ENCODE measurements at regions not wholly inside any gene's neighbourhood (a gene's known extent, or its start where the extent isn't known, plus 50 kb on each side); places are given as distances from the start of the nearest gene placed in this dataset.

- DNase-seq (ENCODE audit: low spot score): no peak
Measured at GRCh38 chr4:108331905-108332632, 163.3 kb upstream of the LEF1 start.

DNA sequence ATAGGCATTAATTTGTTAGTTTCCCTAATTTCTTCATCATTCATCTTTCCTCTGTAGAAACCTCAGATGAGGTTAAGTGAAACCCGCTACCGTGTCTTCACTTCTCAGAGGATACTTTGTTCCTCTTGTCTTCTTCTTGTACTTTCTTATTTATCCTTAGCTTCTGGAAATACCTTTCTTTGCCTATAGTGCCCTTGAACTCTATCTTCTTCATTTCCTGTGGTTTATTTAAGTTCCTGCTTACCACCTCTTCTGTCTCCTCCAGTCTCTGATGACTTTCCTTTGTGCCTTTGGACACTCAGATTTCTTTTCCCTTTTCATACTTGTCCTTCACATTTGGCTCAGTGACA lies 159.6 kb upstream of the LEF1 start:
- DNase-seq (ENCODE audit: low spot score): no peak

- no peak for DNase-seq (ENCODE audit: low spot score)
Measured at GRCh38 chr4:108327642-108328382, 159.1 kb upstream of the LEF1 start.

GRCh38 chr4:108325561-108325960 lies 156.8 kb upstream of the LEF1 start:
- no peak for DNase-seq (ENCODE audit: low spot score)

DNA sequence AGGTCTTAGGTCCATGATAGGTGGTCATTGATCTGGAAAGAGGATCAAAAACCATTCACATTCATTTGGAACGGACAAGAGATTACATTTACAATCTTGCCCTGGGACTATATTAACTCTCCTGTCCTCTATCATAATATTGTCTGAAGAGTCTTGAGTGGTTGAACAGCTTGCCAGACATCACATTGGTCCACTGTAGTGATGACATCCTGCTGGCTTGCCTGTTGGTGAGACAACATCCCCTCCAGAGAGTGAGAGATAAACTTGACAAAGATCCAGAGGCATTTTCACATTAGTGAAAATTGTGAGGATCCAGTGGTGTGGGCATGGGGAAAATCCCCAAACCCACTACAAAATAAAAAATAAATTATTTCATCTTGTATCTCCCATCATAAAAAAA lies 155.7 kb upstream of the LEF1 start:
- no peak for DNase-seq (ENCODE audit: low spot score)

DNA sequence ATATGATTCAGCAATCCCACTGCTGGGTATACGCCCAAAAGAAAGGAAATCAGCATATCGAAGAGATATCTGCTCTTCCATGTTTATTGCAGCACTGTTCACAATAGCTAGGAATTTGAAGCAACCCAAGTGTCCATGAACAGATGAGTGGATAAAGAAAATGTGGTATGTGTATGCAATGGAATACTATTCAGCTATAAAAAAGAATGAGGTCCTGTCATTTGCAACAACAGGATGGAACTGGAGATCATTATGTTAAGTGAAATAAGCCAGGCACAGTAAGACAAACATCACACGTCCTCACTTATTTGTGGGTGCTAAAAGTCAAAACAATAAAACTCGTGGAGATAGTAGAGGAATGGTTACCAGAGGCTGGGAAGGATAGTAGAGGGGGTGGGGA lies 153.8 kb upstream of the LEF1 start:
- no peak for DNase-seq (ENCODE audit: low spot score)

DNA sequence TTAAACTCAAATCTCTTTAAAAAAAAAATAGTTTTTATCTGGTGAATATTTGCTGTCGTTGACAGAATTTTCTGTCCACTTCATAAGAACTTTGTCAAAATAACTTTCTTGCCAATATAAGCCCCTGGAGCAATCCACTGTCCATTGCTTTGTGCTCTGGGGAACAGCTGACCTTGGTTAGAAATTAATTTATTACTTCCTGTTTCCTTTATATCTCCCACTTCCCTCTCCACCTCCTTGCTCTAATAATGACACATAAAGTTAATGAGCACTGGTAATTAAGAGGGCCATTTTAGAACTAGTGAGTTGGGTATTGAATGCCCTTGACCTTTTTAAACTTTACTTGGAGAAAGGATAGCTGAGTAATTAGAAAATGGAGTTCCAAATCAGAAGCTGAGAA lies 151.3 kb upstream of the LEF1 start:
- DNase-seq (ENCODE audit: low spot score): no peak

- no peak for DNase-seq (ENCODE audit: low spot score)
Measured at GRCh38 chr4:108317377-108317776, 148.6 kb upstream of the LEF1 start.

- no peak for DNase-seq (ENCODE audit: low spot score)
Measured at GRCh38 chr4:108315694-108316093, 147.0 kb upstream of the LEF1 start.

DNA sequence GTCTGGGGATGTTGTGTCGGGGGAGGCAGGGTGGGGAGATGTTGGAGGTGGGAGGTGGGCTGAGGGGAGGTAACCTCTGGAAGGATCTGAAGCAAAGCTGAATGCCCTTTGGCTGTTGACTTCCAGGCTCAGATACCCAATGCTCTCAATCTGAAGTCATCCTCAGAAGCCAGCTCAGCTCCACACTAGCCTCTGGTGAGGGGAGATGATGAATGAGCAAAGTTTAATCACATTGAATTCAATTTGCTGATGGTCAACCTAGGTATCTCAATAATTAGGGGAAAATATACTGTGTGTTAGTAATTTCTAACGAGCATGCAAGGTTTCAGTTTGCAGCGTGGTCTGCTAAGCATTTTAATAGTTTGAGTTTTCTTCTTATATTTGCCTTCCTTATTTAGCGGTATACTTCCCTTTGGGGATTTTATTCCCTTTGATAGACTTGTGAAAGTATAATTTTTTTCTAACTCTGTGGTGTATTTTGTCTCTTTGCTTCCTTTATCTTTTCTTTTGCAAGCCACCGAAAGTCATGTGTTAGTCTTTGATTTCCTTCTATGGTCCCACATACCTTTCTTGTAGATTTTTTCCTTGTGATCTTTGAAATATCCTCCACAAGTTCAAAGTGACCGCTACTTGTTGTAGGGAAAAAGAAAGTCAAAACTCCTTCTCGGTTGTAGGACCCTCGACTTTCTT lies 146.3 kb upstream of the LEF1 start:
- DNase-seq (ENCODE audit: low spot score): no peak

GRCh38 chr4:108313546-108314339 lies 145.0 kb upstream of the LEF1 start:
- no peak for DNase-seq (ENCODE audit: low spot score)

DNA sequence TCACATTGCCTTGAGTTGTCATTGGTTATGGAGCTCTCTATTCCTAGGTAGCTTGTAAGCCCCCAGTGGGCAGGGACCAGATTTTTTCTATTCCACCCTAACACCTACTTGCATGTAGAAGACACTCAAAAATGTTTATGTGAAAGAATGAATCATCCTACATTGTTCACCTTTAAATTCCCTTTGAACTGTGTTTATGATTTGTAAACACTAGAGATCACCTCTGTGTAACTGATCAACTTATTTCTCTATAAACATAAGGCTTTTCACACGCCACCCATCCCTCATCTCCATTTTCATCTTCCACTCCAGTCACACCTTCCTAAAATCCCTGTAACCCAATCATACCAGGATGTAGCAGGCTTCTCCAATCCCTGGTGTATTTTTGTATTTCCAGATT lies 142.6 kb upstream of the LEF1 start:
- DNase-seq (ENCODE audit: low spot score): no peak

DNA sequence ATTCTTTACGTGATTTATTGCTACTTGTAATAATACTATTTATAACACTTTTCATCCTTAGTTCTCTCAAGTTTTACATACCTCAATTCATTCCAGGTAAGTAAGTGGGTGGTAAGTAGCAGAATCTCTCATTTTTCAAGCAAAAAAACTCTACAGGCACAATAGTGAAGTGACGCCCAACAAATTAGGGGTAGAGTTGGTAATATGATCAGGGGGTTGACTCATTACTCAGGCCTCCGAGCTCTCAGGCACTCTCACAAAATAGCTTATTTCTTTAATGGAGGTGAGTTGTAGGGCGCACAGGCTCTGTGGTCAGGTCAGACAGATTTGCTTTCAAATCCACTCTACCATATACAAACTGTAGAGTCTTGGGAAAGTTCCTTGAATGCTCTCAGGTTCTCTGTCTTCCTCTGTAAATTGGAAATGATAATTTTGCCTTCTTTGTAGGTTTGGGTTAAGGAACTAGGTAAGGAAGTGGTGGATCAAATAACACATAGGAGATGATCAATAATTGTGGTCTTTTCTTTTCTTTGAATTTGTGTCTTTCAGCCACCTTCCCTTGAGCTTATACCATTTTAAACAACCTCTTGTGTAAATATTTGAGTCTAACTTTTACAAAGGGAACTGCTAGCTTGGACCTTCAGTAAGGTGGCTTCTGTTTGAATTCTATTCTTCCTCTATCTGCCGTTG lies 134.9 kb upstream of the LEF1 start:
- DNase-seq (ENCODE audit: low spot score): no peak

DNA sequence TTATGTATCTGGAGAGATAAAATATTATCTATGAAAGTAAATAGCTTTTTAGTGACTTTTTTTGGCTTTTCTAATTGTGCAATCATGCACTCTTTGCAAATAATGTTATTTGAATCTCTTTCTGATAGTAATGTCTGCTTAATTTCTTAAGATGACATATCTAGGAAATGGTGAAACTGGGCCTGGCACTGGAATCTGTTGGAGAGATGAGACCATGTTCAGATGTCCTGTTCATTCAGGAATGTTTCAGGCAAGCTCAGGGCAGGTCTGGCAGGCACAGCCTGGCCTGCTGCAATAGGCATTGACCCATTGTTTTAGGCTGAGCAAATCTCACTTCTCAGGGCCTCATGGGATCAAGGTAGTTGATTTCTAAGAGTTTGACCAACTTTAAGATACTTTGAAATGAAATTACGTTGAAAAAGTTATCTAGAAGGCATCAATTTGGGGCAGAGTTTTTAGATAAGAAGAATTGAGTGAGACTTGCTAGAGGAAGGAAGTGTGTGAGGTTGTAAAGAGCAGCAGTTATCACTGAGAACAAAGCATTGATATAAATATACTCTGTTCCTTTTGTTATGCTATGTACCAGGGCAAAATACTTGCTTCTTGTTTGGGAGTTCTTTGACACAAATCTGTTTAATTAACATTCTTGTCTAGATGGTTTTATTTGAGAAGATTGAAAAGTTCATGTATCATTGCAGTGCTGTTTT lies 133.0 kb upstream of the LEF1 start:
- no peak for DNase-seq (ENCODE audit: low spot score)

DNA sequence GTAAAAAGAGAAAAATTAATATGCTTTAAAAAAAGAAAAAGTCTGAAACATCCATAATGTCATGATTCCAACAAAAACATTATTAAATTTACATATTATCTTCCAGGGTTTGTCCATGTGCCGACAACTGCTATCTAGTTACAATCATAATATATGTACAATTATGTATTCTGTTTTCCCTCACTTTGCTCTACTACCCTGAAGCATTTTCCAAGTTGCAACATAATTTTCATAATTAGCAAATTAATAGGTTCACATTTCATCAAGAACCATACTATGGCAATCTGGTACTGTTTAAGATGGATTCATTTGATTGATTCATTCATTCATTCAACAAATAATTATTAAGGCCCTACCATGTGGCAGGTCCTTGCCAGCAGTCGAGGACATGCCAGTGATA lies 128.9 kb upstream of the LEF1 start:
- DNase-seq (ENCODE audit: low spot score): no peak

DNA sequence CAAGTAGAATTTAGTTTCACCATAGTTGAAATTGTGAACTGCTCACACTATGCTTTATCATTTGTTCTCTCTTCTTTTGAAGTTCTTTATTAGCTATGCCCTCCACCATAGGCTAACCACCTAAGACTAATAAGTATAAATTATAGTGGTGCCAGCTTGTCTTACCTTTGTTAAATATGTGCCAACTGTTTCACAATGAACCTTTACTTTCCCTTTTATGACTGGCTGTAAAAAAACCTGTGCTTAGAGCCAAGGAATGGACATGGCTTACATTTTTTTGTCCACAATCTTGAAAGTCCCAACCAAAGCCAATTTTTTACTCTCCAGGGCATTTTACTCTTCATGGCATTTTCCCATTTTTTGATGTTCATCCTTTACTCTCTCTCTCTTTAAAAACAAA lies 123.5 kb upstream of the LEF1 start:
- DNase-seq (ENCODE audit: low spot score): no peak

- DNase-seq (ENCODE audit: low spot score): no peak
Measured at GRCh38 chr4:108291137-108291536, 122.4 kb upstream of the LEF1 start.

GRCh38 chr4:108287834-108288413 lies 119.2 kb upstream of the LEF1 start:
- no peak for DNase-seq (ENCODE audit: low spot score)

DNA sequence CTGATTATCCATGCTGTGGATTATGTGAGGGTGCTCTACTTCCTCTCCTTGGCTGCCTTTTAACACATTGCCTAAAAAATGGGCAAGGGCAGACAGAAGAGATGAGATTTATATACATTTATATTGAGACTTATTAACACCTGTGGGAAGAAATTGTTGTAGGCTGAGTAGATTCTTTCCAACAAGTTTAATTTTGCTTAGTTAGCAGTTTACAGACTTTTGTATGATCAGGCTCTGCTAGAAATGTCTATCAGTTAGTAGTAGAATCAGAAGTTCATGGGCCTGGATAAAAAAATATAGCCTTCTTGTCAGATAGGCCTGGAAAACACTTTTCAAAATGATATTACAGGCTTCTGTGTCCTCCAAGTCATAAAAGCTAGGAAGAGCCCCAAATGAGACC lies 111.3 kb upstream of the LEF1 start:
- DNase-seq (ENCODE audit: low spot score): no peak

DNA sequence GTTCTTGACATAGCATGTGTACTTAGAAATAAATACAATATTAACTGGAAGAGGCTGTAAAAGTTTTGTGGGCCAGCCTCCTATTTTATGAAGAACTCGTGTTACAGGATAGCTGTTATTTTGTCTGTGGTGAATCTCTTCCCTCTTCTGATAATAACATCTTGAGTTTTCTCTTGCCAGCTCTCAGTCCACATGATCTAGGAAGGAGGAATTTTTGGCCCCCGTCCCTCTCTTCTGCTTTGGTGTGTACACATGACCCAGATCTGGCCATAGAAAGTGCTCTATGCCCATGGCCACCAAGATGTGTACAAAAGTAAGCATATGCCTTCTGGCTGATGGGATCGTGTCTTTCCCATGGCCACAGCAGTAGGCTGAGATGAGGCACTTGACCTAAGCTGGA lies 108.0 kb upstream of the LEF1 start:
- DNase-seq (ENCODE audit: low spot score): no peak

DNA sequence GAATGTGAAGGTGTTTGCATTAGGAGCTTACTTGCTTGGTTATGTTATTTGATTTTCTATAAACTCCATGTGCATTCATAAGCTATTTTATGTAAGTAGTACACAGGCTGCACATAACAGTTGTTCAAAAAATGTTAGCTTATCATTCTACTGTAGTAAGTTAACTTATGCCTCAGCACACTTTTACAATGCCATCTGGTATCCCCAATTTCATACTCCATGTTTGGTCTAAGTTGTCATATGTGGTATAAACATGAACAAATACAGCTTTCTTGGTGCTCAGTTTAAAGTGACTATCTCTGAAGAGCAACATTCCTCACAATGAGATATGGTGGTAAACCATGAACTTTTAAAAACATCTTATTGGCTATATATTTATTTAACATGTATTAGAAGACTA lies 104.3 kb upstream of the LEF1 start:
- DNase-seq (ENCODE audit: low spot score): no peak

Measured in CD4-positive, alpha-beta T cell treated with Interleukin-6 at 100 ng/mL for 8 hours (primary cell).